Breast epithelium (tissue), 4 donors: ENCODE measurements at regions not wholly inside any gene's neighbourhood (a gene's known extent, or its start where the extent isn't known, plus 50 kb on each side); places are given as distances from the start of the nearest gene placed in this dataset.
"Not testable (repeated sequence)": the region's sequence is repeated elsewhere in the genome, so short reads cannot be mapped to it uniquely, and the experiment has no call there.

Experiments
- DNase-seq, 2 donors: peaks; one replicate each; pipeline ENCODE4 v3.0.0-alpha.2; 2019; ENCODE audit warnings: low spot score in 2 of 2
- H3K27ac ChIP-seq, 2 donors: fragments of 200-600 bp; sonication (generic) in 1 of 2; one replicate each; pipeline ENCODE4 v1.5.1; 2016 to 2019; ENCODE audit warnings: mild to moderate bottlenecking in 1 of 2
- H3K27me3 ChIP-seq, 2 donors: fragments of 200-600 bp; sonication (generic) in 1 of 2; one replicate each; pipeline versions ENCODE4 v1.5.1 to v1.6.0; 2017 to 2019; ENCODE audit warnings: control low read depth in 1 of 2, mild to moderate bottlenecking in 1 of 2
- H3K36me3 ChIP-seq: fragments of 200-600 bp; one replicate; pipeline ENCODE4 v1.5.1; 2019
- H3K4me1 ChIP-seq, 2 donors: fragments of 200-600 bp; sonication (generic); one replicate each; pipeline ENCODE4 v1.5.1; 2016 to 2019; ENCODE audit warnings: control low read depth in 1 of 2
- H3K4me3 ChIP-seq, 3 donors: fragments of 200-600 bp; sonication (generic); 1 replicate in 2 of 3; 2 replicates in 1 of 3; pipeline ENCODE4 v1.5.1; 2016 to 2019; ENCODE audit warnings: mild to moderate bottlenecking in 3 of 3, moderate library complexity in 2 of 3
- H3K9me3 ChIP-seq, 2 donors: fragments of 200-600 bp; sonication (generic) in 1 of 2; one replicate each; pipeline ENCODE4 v1.5.1; 2016 to 2019; ENCODE audit warnings: control low read depth in 1 of 2
- CTCF ChIP-seq, 3 donors: fragments of 450-650 bp; IDR thresholded peaks; one replicate each; pipeline ENCODE4 v1.5.1; 2016 to 2017; ENCODE audit warnings: antibody characterized with exemption in 3 of 3, mild to moderate bottlenecking in 3 of 3, moderate library complexity in 3 of 3
- POLR2A ChIP-seq: fragments of 450-650 bp; IDR thresholded peaks from one replicate; pipeline ENCODE4 v1.6.1; 2016; ENCODE audit warnings: antibody characterized with exemption, mild to moderate bottlenecking, moderate library complexity
- POLR2AphosphoS5 ChIP-seq, 3 donors: sonication (generic); formaldehyde crosslinking; IDR thresholded peaks; one replicate each; pipeline ENCODE4 v1.6.1; 2017; ENCODE audit warnings: antibody characterized with exemption in 3 of 3
- intact Hi-C: fragments of 100-400 bp; cut with DNase I; formaldehyde crosslinking; loops from one replicate; pipeline ENCODE4 v1.15.1; 2023; ENCODE audit warnings: low total_unique reads

DNA sequence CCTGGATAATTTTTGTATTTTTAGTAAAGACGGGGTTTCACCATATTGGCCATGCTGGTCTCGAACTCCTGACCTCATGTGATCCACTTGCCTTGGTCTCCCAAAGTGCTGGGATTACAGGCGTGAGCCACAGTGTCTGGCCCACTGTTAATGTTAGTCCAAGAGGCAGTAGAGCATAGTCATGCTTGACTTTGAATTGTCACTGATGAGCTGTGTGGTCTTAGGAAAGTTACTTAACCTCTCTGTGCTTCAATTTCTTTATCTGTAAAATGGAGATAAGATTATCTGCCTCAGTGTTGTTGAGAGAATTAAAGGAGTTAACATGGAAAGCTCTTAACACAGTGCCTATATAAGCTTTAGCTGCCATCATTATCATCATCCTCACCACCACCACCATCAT lies 78.1 kb downstream of the TBX3 start:
- no peak for DNase-seq
- intact Hi-C loops = no loop called here
- Histone ChIP-seq H3K36me3 (no peaks in the 10 kb centered on the region), H3K27ac (no peak overlapping the region), H3K4me3 (no peak overlapping the region), H3K27me3 (no peaks in the 10 kb centered on the region), H3K4me1 (no peaks in the 10 kb centered on the region), H3K9me3 (peaks cover 0 to 1% of the 10 kb centered on the region in 2 donors)
- TF ChIP-seq POLR2A = no peak
- TF ChIP-seq CTCF (IDR thresholded peaks at IDR 0.05) = no peak
- no peak for TF ChIP-seq POLR2AphosphoS5 (IDR thresholded peaks at IDR 0.05)

DNA sequence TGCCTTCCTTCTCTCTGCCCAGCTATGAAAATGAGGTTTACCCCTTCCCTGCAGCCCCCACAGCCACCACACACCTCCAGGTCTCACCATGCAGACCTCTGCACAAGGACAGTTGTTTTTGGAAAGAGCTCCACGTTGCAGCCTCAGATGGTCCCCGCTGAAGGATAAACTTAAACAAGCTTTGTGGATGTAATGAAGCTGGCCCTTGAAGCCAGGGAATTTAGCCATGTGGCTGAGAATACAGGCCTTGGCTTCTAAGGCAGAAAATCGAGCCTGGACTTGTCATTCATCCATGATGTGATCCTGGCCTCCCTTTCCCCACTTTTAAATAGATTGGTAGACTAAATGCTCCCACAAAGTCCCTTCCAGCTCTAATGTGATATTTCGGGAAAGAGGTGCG lies 79.4 kb downstream of the TBX3 start:
- DNase-seq = no peak
- H3K4me3 ChIP-seq = no peak overlapping the region
- H3K4me1 ChIP-seq = no peaks in the 10 kb centered on the region
- no peak overlapping the region for H3K27ac ChIP-seq
- TF ChIP-seq CTCF (IDR thresholded peaks at IDR 0.05) (no peak), POLR2A (no peak), POLR2AphosphoS5 (IDR thresholded peaks at IDR 0.05) (no peak)
- H3K9me3 ChIP-seq = peaks cover 0 to 6% of the 10 kb centered on the region in 2 donors
- H3K27me3 ChIP-seq = no peaks in the 10 kb centered on the region
- intact Hi-C loops = no loop called here
- H3K36me3 ChIP-seq = no peaks in the 10 kb centered on the region

DNA sequence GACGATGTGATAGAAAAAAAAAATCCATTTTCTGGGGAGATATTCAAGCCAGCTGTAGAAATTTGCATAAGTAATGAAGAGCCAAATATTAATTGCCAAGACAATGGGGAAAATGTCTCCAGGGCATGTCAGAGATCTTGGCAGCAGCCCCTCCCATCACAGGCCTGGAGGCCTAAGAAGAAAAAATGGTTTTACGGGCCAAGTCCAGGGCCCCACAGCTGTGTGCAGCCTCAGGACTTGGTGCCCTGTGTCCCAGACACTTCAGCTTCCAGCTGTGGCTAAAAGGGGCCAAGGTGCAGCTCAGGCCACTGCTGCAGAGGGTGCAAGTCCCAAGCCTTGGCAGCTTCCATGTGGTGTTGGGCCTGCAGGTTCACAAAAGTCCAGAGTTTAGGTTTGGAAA lies 83.4 kb downstream of the TBX3 start:
- DNase-seq, H3K36me3 ChIP-seq, H3K27ac ChIP-seq, H3K27me3 ChIP-seq, H3K4me1 ChIP-seq, intact Hi-C loops, H3K4me3 ChIP-seq, H3K9me3 ChIP-seq: not testable (repeated sequence)

DNA sequence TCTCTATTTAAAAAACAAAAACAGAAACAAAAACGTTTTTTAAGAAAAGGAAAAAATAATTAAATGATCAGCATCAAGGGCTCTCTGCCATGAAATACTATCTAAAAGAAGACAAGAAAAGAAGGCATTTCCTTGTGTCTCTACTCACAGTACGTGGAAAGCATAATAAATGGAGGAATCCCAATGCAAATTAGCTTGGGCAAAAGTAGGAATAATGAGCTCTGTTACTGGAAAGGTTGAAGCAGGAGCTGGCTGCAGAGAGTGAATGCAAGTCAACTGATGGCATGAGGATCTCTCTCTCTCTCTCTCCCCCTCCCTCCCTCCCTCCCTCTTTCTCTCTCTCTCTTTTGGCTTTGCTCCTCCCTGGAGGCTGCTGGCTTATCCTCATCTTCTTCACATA lies 85.9 kb downstream of the TBX3 start:
- no peak for DNase-seq
- H3K27ac ChIP-seq = no peak overlapping the region
- H3K27me3 ChIP-seq = no peaks in the 10 kb centered on the region
- intact Hi-C loops = loop anchor here (5.0 kb wide), 1 partner anchor 686 kb away; no protein-coding TSS in a partner anchor
- no peak overlapping the region for H3K4me3 ChIP-seq
- no peaks in the 10 kb centered on the region for H3K4me1 ChIP-seq
- no peaks in the 10 kb centered on the region for H3K36me3 ChIP-seq
- peaks cover 0 to 6% of the 10 kb centered on the region in 2 donors for H3K9me3 ChIP-seq
- TF ChIP-seq POLR2A = no peak
- no peak for TF ChIP-seq POLR2AphosphoS5 (IDR thresholded peaks at IDR 0.05)
- TF ChIP-seq CTCF (IDR thresholded peaks at IDR 0.05) = no peak

DNA sequence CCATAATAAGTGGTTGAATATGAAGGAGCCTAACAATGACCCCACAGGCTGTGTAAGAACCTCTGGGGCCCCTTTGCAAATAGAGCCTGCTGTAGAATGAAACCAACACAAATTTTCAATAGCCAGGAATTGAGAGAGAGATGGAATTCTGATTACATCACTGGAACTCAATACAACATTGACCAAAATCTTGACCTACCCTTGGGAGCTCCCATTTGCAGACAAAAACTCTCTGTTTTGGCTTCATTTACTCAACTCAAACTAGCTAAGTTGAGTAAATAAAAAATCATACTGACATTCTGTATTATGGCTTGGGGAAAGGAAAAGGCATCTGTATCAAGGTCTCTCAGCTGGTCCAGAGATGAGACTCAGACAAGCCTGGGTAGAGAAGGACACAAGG lies 91.0 kb downstream of the TBX3 start:
- no peak overlapping the region for H3K4me3 ChIP-seq
- H3K36me3 ChIP-seq = no peaks in the 10 kb centered on the region
- TF ChIP-seq CTCF (IDR thresholded peaks at IDR 0.05) (no peak), POLR2A (no peak), POLR2AphosphoS5 (IDR thresholded peaks at IDR 0.05) (no peak)
- no peak for DNase-seq
- H3K27ac ChIP-seq = no peak overlapping the region
- H3K9me3 ChIP-seq = no peaks in the 10 kb centered on the region
- intact Hi-C loops = no loop called here
- H3K27me3 ChIP-seq = no peaks in the 10 kb centered on the region
- H3K4me1 ChIP-seq = no peaks in the 10 kb centered on the region

GRCh38 chr12:114588061-114588460 lies 95.9 kb downstream of the TBX3 start:
- no peaks in the 10 kb centered on the region for H3K36me3 ChIP-seq
- intact Hi-C loops = no loop called here
- TF ChIP-seq CTCF (IDR thresholded peaks at IDR 0.05) (no peak), POLR2AphosphoS5 (IDR thresholded peaks at IDR 0.05) (no peak), POLR2A (no peak)
- no peak overlapping the region for H3K27ac ChIP-seq
- no peak for DNase-seq
- H3K4me1 ChIP-seq = no peaks in the 10 kb centered on the region
- H3K4me3 ChIP-seq = no peak overlapping the region
- no peaks in the 10 kb centered on the region for H3K27me3 ChIP-seq
- no peaks in the 10 kb centered on the region for H3K9me3 ChIP-seq
